PC-9 (cell line): ENCODE measurements at regions not wholly inside any gene's neighbourhood (a gene's known extent, or its start where the extent isn't known, plus 50 kb on each side); places are given as distances from the start of the nearest gene placed in this dataset.

Source experiments
- EZH2 ChIP-seq: fragments of 200-600 bp; sonication (generic); IDR thresholded peaks from 2 replicates; pipeline ENCODE4 v1.8.0; 2017; ENCODE audit warnings: antibody characterized with exemption, low read depth
- TF ChIP-seq, protein P1 (sequence below): fragments of 200-600 bp; sonication (generic); conservative IDR thresholded peaks from 2 replicates; pipeline ENCODE4 v1.6.1; 2017; ENCODE audit warnings: mixed run types, antibody characterized with exemption, mild to moderate bottlenecking, moderate library complexity

DNA sequence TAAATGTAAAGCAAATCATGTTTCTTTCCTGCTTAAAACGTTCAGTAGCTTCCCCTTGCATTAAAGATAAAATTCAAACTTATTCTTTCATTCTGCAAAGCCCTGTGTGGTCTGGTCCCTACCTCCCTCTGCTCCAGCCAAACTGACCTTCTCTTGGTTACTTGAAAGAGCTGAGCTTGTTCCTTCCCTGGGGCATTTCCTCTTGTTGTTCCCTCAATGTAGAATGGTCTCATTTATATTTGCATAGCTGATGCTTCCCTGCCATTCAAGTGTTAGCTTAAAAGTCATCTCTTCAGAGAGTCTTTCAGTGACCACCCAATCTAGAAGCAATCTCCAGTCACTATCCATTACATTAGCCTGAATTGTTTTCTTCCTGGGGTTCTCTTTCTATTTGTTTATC lies 1618.5 kb upstream of the TENM4 start:
- TF ChIP-seq, protein P1, sequence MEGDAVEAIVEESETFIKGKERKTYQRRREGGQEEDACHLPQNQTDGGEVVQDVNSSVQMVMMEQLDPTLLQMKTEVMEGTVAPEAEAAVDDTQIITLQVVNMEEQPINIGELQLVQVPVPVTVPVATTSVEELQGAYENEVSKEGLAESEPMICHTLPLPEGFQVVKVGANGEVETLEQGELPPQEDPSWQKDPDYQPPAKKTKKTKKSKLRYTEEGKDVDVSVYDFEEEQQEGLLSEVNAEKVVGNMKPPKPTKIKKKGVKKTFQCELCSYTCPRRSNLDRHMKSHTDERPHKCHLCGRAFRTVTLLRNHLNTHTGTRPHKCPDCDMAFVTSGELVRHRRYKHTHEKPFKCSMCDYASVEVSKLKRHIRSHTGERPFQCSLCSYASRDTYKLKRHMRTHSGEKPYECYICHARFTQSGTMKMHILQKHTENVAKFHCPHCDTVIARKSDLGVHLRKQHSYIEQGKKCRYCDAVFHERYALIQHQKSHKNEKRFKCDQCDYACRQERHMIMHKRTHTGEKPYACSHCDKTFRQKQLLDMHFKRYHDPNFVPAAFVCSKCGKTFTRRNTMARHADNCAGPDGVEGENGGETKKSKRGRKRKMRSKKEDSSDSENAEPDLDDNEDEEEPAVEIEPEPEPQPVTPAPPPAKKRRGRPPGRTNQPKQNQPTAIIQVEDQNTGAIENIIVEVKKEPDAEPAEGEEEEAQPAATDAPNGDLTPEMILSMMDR: no peak
- no peak for TF ChIP-seq EZH2
